H9 (cell line): ENCODE measurements at regions not wholly inside any gene's neighbourhood (a gene's known extent, or its start where the extent isn't known, plus 50 kb on each side); places are given as distances from the start of the nearest gene placed in this dataset.

ENCODE experiments used
- DNase-seq: peaks from one replicate; pipeline ENCODE4 v3.0.0-alpha.2; 2017
- H2AFZ ChIP-seq: one replicate; pipeline ENCODE4 v1.6.1; 2013; ENCODE audit warnings: mild to moderate bottlenecking, low read length, control low read depth, moderate library complexity
- H2AK5ac ChIP-seq: 2 replicates; pipeline ENCODE4 v1.6.1; 2013; ENCODE audit warnings: low read length, control low read depth, mixed read lengths; ENCODE audit not compliant: insufficient read length
- H2BK120ac ChIP-seq: one replicate; pipeline ENCODE4 v1.6.1; 2013; ENCODE audit warnings: low read depth, mild to moderate bottlenecking, low read length, control low read depth, inconsistent platforms; ENCODE audit not compliant: poor library complexity, severe bottlenecking
- H2BK12ac ChIP-seq: 2 replicates; pipeline ENCODE4 v1.6.1; 2013; ENCODE audit warnings: low read length, control low read depth, mixed read lengths, low read depth; ENCODE audit not compliant: insufficient read length
- H2BK15ac ChIP-seq: 2 replicates; pipeline ENCODE4 v1.6.1; 2013; ENCODE audit warnings: low read depth, low read length, control low read depth
- H2BK20ac ChIP-seq: one replicate; pipeline ENCODE4 v1.6.1; 2013; ENCODE audit warnings: low read depth, mild to moderate bottlenecking, low read length, control low read depth, inconsistent platforms; ENCODE audit not compliant: poor library complexity, severe bottlenecking
- H2BK5ac ChIP-seq: 2 replicates; pipeline ENCODE4 v1.6.1; 2013; ENCODE audit warnings: low read length, control low read depth, mixed read lengths; ENCODE audit not compliant: insufficient read length
- H3K14ac ChIP-seq: 2 replicates; pipeline ENCODE4 v1.6.1; 2013; ENCODE audit warnings: low read length, control low read depth; ENCODE audit not compliant: insufficient read depth
- H3K18ac ChIP-seq: 2 replicates; pipeline ENCODE4 v1.6.1; 2013; ENCODE audit warnings: low read depth, mild to moderate bottlenecking, mixed read lengths, low read length, control low read depth; ENCODE audit not compliant: insufficient read length
- H3K23ac ChIP-seq: 2 replicates; pipeline ENCODE4 v1.6.1; 2013; ENCODE audit warnings: low read length, control low read depth, mixed read lengths, low read depth; ENCODE audit not compliant: insufficient read length
- H3K23me2 ChIP-seq: 2 replicates; pipeline ENCODE4 v1.6.1; 2013; ENCODE audit warnings: low read depth, mild to moderate bottlenecking, mixed read lengths, low read length, control low read depth; ENCODE audit not compliant: insufficient read length, poor library complexity, severe bottlenecking
- H3K27ac ChIP-seq: 2 replicates; pipeline ENCODE4 v1.5.1; 2013; ENCODE audit warnings: low read length, control low read depth, mixed read lengths, low read depth; ENCODE audit not compliant: insufficient read length
- H3K27me3 ChIP-seq: 2 replicates; pipeline ENCODE4 v1.6.1; 2013; ENCODE audit warnings: low read length, control low read depth, inconsistent platforms; ENCODE audit not compliant: insufficient read depth
- H3K4ac ChIP-seq: 2 replicates; pipeline ENCODE4 v1.6.1; 2013; ENCODE audit warnings: low read depth, mild to moderate bottlenecking, control low read depth, inconsistent platforms, low read length, moderate library complexity
- H3K4me1 ChIP-seq: 2 replicates; pipeline ENCODE4 v1.6.1; 2013; ENCODE audit warnings: low read length, control low read depth, inconsistent platforms; ENCODE audit not compliant: insufficient read depth
- H3K4me2 ChIP-seq: 2 replicates; pipeline ENCODE4 v1.6.1; 2013; ENCODE audit warnings: low read length, control low read depth, mixed read lengths; ENCODE audit not compliant: insufficient read length, insufficient read depth
- H3K56ac ChIP-seq: 2 replicates; pipeline ENCODE4 v1.6.1; 2013; ENCODE audit warnings: low read depth, mild to moderate bottlenecking, mixed read lengths, low read length, control low read depth; ENCODE audit not compliant: insufficient read length
- H3K79me1 ChIP-seq: 2 replicates; pipeline ENCODE4 v1.6.1; 2013; ENCODE audit warnings: low read depth, mild to moderate bottlenecking, moderate library complexity, low read length, control low read depth, inconsistent platforms; ENCODE audit not compliant: insufficient read depth, poor library complexity, severe bottlenecking
- H3K79me2 ChIP-seq: 2 replicates; pipeline ENCODE4 v1.6.1; 2013; ENCODE audit warnings: low read length, control low read depth, inconsistent platforms; ENCODE audit not compliant: insufficient read depth
- H3K9ac ChIP-seq: 2 replicates; pipeline ENCODE4 v1.6.1; 2013; ENCODE audit warnings: low read length, control low read depth, mixed read lengths; ENCODE audit not compliant: insufficient read length; ENCODE audit errors: extremely low read depth
- H3K9me3 ChIP-seq: one replicate; pipeline ENCODE4 v1.6.1; 2013; ENCODE audit warnings: low read depth, low read length, inconsistent platforms; ENCODE audit not compliant: control insufficient read depth
- H3T11ph ChIP-seq: one replicate; pipeline ENCODE4 v1.6.1; 2013; ENCODE audit warnings: mild to moderate bottlenecking, low read length, control low read depth, inconsistent platforms
- H4K20me1 ChIP-seq: one replicate; pipeline ENCODE4 v1.6.1; 2013; ENCODE audit not compliant: control insufficient read depth, insufficient read length, insufficient read depth
- H4K5ac ChIP-seq: 2 replicates; pipeline ENCODE4 v1.6.1; 2013; ENCODE audit warnings: low read depth, mild to moderate bottlenecking, mixed read lengths, low read length, control low read depth; ENCODE audit not compliant: insufficient read length
- H4K8ac ChIP-seq: replicated peaks from 2 replicates; pipeline ENCODE4 v1.6.1; 2013; ENCODE audit warnings: low read length, control low read depth, mixed read lengths, low read depth; ENCODE audit not compliant: insufficient read length
- H4K91ac ChIP-seq: 2 replicates; pipeline ENCODE4 v1.6.1; 2013; ENCODE audit warnings: low read depth, mild to moderate bottlenecking, moderate library complexity, mixed read lengths, low read length, control low read depth; ENCODE audit not compliant: insufficient read length
- H3K27ac Mint-ChIP-seq, 3 experiments: 2 replicates in 2 of 3; 3 replicates in 1 of 3; pipeline ENCODE4 v1.8.0; 2020 to 2021; ENCODE audit warnings: mixed read lengths in 3 of 3, mild to moderate bottlenecking in 1 of 3, moderate library complexity in 1 of 3
- H3K27me3 Mint-ChIP-seq: 2 replicates; pipeline ENCODE4 v1.8.0; 2021; ENCODE audit warnings: low read depth, mild to moderate bottlenecking, moderate library complexity, mixed read lengths
- H3K36me3 Mint-ChIP-seq, 3 experiments: 2 replicates in 2 of 3; 3 replicates in 1 of 3; pipeline ENCODE4 v1.8.0; 2020 to 2021; ENCODE audit warnings: low read depth in 3 of 3, mixed read lengths in 3 of 3; ENCODE audit not compliant: insufficient read depth in 1 of 3
- H3K4me1 Mint-ChIP-seq, 2 experiments: 2 replicates each; pipeline ENCODE4 v1.8.0; 2020; ENCODE audit warnings: mixed read lengths in 2 of 2
- H3K4me3 Mint-ChIP-seq, 2 experiments: 2 replicates in 1 of 2; 3 replicates in 1 of 2; pipeline ENCODE4 v1.8.0; 2020 to 2021; ENCODE audit warnings: mild to moderate bottlenecking in 2 of 2, mixed read lengths in 2 of 2, moderate library complexity in 1 of 2
- H3K9me3 Mint-ChIP-seq, 2 experiments: 2 replicates in 1 of 2; 3 replicates in 1 of 2; pipeline ENCODE4 v1.8.0; 2020; ENCODE audit warnings: mild to moderate bottlenecking in 2 of 2, mixed read lengths in 2 of 2, moderate library complexity in 1 of 2
- CTCF ChIP-seq: fragments of 200-600 bp; sonication (generic); conservative IDR thresholded peaks from 3 replicates; pipeline ENCODE4 v1.8.0; 2021; ENCODE audit warnings: antibody characterized with exemption, mild to moderate bottlenecking
- WGBS: extraction: QIAGEN DNeasy Blood & Tissue Kit; methylation state at CpG from one replicate; pipeline ENCODE4 v1.1.7; 2013; ENCODE audit warnings: missing lambda C conversion rate, low lambda C conversion rate, mixed read lengths; ENCODE audit not compliant: insufficient read length; ENCODE audit errors: extremely low coverage; 5-methylcytosine and 5-hydroxymethylcytosine counted together

DNA sequence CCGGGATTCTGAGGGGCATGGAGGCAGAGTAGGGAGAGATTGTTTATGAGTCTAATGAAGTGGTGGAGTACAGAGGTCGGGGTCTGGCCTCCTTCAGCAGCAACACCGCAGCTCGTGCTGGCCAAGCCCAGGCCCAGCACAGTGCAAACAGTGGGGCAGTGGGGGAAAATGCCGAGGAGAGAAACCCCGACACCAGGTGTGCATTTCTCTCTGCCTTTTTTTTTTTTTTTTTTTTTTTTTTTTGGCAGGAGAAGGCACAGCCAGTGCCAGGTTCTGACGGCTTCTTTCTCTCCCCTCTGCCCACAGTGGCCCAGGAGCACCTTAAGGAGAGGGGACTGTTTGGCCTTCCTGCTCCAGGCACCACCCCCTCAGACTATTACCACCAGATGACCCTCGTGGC is 219.3 kb downstream of the GLI2 start:
- H3K23me2 ChIP-seq, result no peaks in the 10 kb centered on the region
- no peak overlapping the region for H3K18ac ChIP-seq
- no peak overlapping the region for H4K91ac ChIP-seq
- H3K36me3 Mint-ChIP-seq, result peaks cover 7 to 26% (median 17%) of the 10 kb centered on the region in 3 experiments
- no peaks in the 10 kb centered on the region for H3K79me1 ChIP-seq
- no peak overlapping the region for H3K4me2 ChIP-seq
- H4K8ac ChIP-seq, result no peak overlapping the region
- H2AK5ac ChIP-seq, result no peak overlapping the region
- H2BK20ac ChIP-seq, result no peak overlapping the region
- WGBS, result no CpG with 5 or more reads among the region's 8 CpGs
- no peak for DNase-seq
- H3K4ac ChIP-seq, result no peak overlapping the region
- no peak overlapping the region for H2BK120ac ChIP-seq
- H4K20me1 ChIP-seq, result no peaks in the 10 kb centered on the region
- no peak for TF ChIP-seq CTCF
- no peak overlapping the region for H4K5ac ChIP-seq
- no peak overlapping the region for H3K27ac ChIP-seq
- H2BK15ac ChIP-seq, result no peak overlapping the region
- H3K27me3 ChIP-seq, result no peaks in the 10 kb centered on the region
- H3K27me3 Mint-ChIP-seq, result no peaks in the 10 kb centered on the region
- H3K9me3 ChIP-seq, result no peaks in the 10 kb centered on the region
- no peak overlapping the region for H3K56ac ChIP-seq
- no peaks in the 10 kb centered on the region for H3K9me3 Mint-ChIP-seq
- H3K4me1 ChIP-seq, result no peaks in the 10 kb centered on the region
- H2AFZ ChIP-seq, result no peak overlapping the region
- no peaks in the 10 kb centered on the region for H3K79me2 ChIP-seq
- no peak overlapping the region for H2BK5ac ChIP-seq
- no peak overlapping the region for H3K9ac ChIP-seq
- H3K4me1 Mint-ChIP-seq, result peaks cover 2 to 14% of the 10 kb centered on the region in 2 experiments; a peak in 3 of 4 replicates
- H3K23ac ChIP-seq, result no peak overlapping the region
- no peak overlapping the region for H3K14ac ChIP-seq
- 0 out of 7 replicates have a peak overlapping the region, but pooled peaks of 1 of the 3 experiments have one; percentile 57 for H3K27ac Mint-ChIP-seq
- H3T11ph ChIP-seq, result no peak overlapping the region
- no peak overlapping the region for H2BK12ac ChIP-seq
- H3K4me3 Mint-ChIP-seq, result no peak overlapping the region
